Endothelial cell of umbilical vein (primary cell): ENCODE measurements at regions not wholly inside any gene's neighbourhood (a gene's known extent, or its start where the extent isn't known, plus 50 kb on each side); places are given as distances from the start of the nearest gene placed in this dataset.

Source experiments
- BruUV-seq: library from RNA; stranded (reverse); fragments of 400-500 nt; replicated peaks from 2 replicates; lab custom pipeline; 2021; lab: Mats Ljungman, UMichigan
- CTCF ChIA-PET: fragments of 300-600, 350-600 bp; sonication (Branson Sonifier 250); formaldehyde crosslinking; loops from one replicate; lab custom pipeline; 2021; ENCODE audit warnings: antibody characterized with exemption, inconsistent platforms; lab: Charles Lee
- POLR2A ChIA-PET: fragments of 300-600, 350-600 bp; sonication (Branson Sonifier 250); formaldehyde crosslinking; loops from one replicate; lab custom pipeline; 2021; ENCODE audit warnings: antibody characterized with exemption, inconsistent platforms; lab: Charles Lee
- DNase-seq: peaks from one replicate; pipeline ENCODE4 v3.0.0-alpha.2; 2011; ENCODE audit warnings: low read depth, low spot score
- FAIRE-seq: peaks from 2 replicates; lab custom pipeline; 2011; peaks lifted over from hg19 to GRCh38; lab: Jason Lieb, UNC
- H2AFZ ChIP-seq: 2 replicates; pipeline ENCODE4 v1.6.0; 2012; ENCODE audit warnings: low read depth, low read length, control low read depth, inconsistent platforms
- H3K27ac ChIP-seq: 2 replicates; pipeline ENCODE4 v1.5.1; 2011; ENCODE audit warnings: low read depth, mild to moderate bottlenecking, control low read depth, low read length, moderate library complexity; ENCODE audit not compliant: insufficient read depth
- H3K27me3 ChIP-seq, 2 experiments: 2 replicates each; pipeline versions ENCODE4 v1.6.0 to v1.6.1; 2011; ENCODE audit warnings: low read length in 2 of 2, mixed read lengths in 1 of 2; ENCODE audit not compliant: control insufficient read depth in 2 of 2, insufficient read depth in 2 of 2
- H3K36me3 ChIP-seq, 2 experiments: 2 replicates in 1 of 2; 3 replicates in 1 of 2; pipeline ENCODE4 v1.5.1; 2011; ENCODE audit warnings: low read length in 2 of 2, mild to moderate bottlenecking in 1 of 2, moderate library complexity in 1 of 2; ENCODE audit not compliant: control insufficient read depth in 2 of 2, insufficient read depth in 2 of 2; ENCODE audit errors: extremely low read depth in 1 of 2
- H3K4me1 ChIP-seq: 3 replicates; pipeline ENCODE4 v1.5.1; 2011; ENCODE audit warnings: mild to moderate bottlenecking, low read length; ENCODE audit not compliant: control insufficient read depth, insufficient read depth; ENCODE audit errors: extremely low read depth
- H3K4me2 ChIP-seq: 2 replicates; pipeline ENCODE4 v1.6.1; 2011; ENCODE audit warnings: low read length, control low read depth, mixed read lengths; ENCODE audit not compliant: insufficient read depth
- H3K4me3 ChIP-seq, 3 experiments: fragments of 200-600 bp in 1 of 3; sonication (generic), shearing (Covaris generic) in 1 of 3; replicated peaks in 1 of 3; 2 replicates each; pipeline ENCODE4 v1.5.1; 2011 to 2016; ENCODE audit warnings: control low read depth in 3 of 3, low read length in 3 of 3, mild to moderate bottlenecking in 2 of 3, inconsistent platforms in 1 of 3, low read depth in 1 of 3, moderate library complexity in 1 of 3; ENCODE audit not compliant: insufficient read depth in 1 of 3
- H3K79me2 ChIP-seq: 2 replicates; pipeline ENCODE4 v1.6.0; 2012; ENCODE audit warnings: low read length, inconsistent platforms; ENCODE audit not compliant: control insufficient read depth, insufficient read depth
- H3K9ac ChIP-seq: replicated peaks from 2 replicates; pipeline ENCODE3; 2011; ENCODE audit warnings: low read length, control low read depth; ENCODE audit not compliant: insufficient read depth; ENCODE audit errors: extremely low read depth
- H3K9me1 ChIP-seq: replicated peaks from 3 replicates; pipeline ENCODE4 v1.6.0; 2011; ENCODE audit warnings: mild to moderate bottlenecking, low read length; ENCODE audit not compliant: control insufficient read depth, insufficient read depth; ENCODE audit errors: extremely low read depth
- H3K9me3 ChIP-seq: replicated peaks from 2 replicates; pipeline ENCODE4 v1.5.1; 2012; ENCODE audit warnings: low read length, inconsistent platforms; ENCODE audit not compliant: control insufficient read depth, insufficient read depth
- H4K20me1 ChIP-seq: replicated peaks from 2 replicates; pipeline ENCODE3; 2011; ENCODE audit warnings: mild to moderate bottlenecking, low read length; ENCODE audit not compliant: control insufficient read depth, insufficient read depth; ENCODE audit errors: extremely low read depth
- EZH2 ChIP-seq: IDR thresholded peaks from 2 replicates; pipeline ENCODE4 v1.6.1; 2012; ENCODE audit warnings: borderline replicate concordance, low read depth, mild to moderate bottlenecking, moderate library complexity, low read length, inconsistent platforms; ENCODE audit not compliant: severe bottlenecking
- FOS ChIP-seq: IDR thresholded peaks from 2 replicates; pipeline ENCODE4 v1.6.1; 2011; ENCODE audit warnings: mild to moderate bottlenecking, low read length, moderate library complexity, borderline replicate concordance; ENCODE audit not compliant: insufficient read depth
- JUN ChIP-seq: IDR thresholded peaks from 2 replicates; pipeline ENCODE4 v1.6.1; 2011; ENCODE audit warnings: borderline replicate concordance, low read depth; ENCODE audit not compliant: insufficient read length, insufficient read depth
- MYC ChIP-seq: IDR thresholded peaks from one replicate; pipeline ENCODE4 v1.6.1; 2011; ENCODE audit warnings: mild to moderate bottlenecking, low read depth, low read length
- POLR2A ChIP-seq: IDR thresholded peaks from 2 replicates; pipeline ENCODE4 v1.6.1; 2012; ENCODE audit warnings: low read depth, mild to moderate bottlenecking, control low read depth, low read length
- POLR2AphosphoS5 ChIP-seq: IDR thresholded peaks from 2 replicates; pipeline ENCODE4 v1.6.1; 2012; ENCODE audit warnings: low read depth, mild to moderate bottlenecking, control low read depth, low read length, moderate library complexity; ENCODE audit not compliant: insufficient read depth
- dilution Hi-C: fragments of 300-500 bp; cut with MboI; formaldehyde crosslinking; loops from one replicate; pipeline ENCODE4 v1.15.0; 2019; ENCODE audit warnings: low sequenced_read_pairs; ENCODE audit not compliant: extremely low pct_ligation_motif_present
- intact Hi-C: fragments of 100-400 bp; cut with micrococcal nuclease; formaldehyde crosslinking; loops from one replicate; pipeline ENCODE4 v1.10.0; 2022
- TF ChIP-seq, protein P1 (sequence below), 2 donors: IDR thresholded peaks; 1 replicate in 1 of 2; 2 replicates in 1 of 2; pipeline ENCODE4 v1.5.1; 2011; ENCODE audit warnings: low read length in 2 of 2, mild to moderate bottlenecking in 2 of 2, moderate library complexity in 2 of 2, control low read depth in 1 of 2, inconsistent platforms in 1 of 2, low read depth in 1 of 2; ENCODE audit not compliant: insufficient read depth in 1 of 2; ENCODE audit errors: extremely low read depth in 1 of 2
- TF ChIP-seq, protein P2 (sequence below): IDR thresholded peaks from 2 replicates; pipeline ENCODE4 v1.6.1; 2011; ENCODE audit not compliant: insufficient read depth, insufficient read length

DNA sequence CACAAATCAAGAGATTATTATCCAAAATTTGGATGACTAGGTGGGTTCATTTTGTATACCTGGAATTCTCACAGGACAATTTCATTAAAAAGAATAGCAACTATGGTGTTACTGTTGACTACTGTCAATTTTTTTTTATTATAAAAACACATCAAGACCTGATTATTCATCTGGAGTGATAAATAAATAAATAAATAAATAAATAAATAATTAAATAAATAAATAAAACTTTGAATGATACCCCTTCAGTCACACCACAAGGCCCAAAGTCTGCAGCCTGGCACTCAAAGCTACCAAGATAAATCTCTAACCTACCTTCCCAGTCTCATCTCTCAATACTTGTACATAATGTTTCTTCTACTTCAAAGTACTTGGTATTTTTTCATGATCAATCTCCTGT lies 294.0 kb upstream of the KLHL29 start:
- no peak for TF ChIP-seq POLR2A
- no peak for TF ChIP-seq MYC
- no peak for TF ChIP-seq EZH2
- TF ChIP-seq FOS, result no peak
- TF ChIP-seq, protein P1, sequence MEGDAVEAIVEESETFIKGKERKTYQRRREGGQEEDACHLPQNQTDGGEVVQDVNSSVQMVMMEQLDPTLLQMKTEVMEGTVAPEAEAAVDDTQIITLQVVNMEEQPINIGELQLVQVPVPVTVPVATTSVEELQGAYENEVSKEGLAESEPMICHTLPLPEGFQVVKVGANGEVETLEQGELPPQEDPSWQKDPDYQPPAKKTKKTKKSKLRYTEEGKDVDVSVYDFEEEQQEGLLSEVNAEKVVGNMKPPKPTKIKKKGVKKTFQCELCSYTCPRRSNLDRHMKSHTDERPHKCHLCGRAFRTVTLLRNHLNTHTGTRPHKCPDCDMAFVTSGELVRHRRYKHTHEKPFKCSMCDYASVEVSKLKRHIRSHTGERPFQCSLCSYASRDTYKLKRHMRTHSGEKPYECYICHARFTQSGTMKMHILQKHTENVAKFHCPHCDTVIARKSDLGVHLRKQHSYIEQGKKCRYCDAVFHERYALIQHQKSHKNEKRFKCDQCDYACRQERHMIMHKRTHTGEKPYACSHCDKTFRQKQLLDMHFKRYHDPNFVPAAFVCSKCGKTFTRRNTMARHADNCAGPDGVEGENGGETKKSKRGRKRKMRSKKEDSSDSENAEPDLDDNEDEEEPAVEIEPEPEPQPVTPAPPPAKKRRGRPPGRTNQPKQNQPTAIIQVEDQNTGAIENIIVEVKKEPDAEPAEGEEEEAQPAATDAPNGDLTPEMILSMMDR (IDR thresholded peaks at IDR 0.05; ENCODE audit: extremely low read depth in 1 of 2, insufficient read depth in 1 of 2, low read depth in 1 of 2, low read length in 2 of 2), result no peak
- TF ChIP-seq POLR2AphosphoS5, result no peak
- TF ChIP-seq, protein P2, sequence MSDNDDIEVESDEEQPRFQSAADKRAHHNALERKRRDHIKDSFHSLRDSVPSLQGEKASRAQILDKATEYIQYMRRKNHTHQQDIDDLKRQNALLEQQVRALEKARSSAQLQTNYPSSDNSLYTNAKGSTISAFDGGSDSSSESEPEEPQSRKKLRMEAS, result no peak
- TF ChIP-seq JUN, result no peak
- Histone ChIP-seq H2AFZ (no peak overlapping the region), H3K27me3 (no peaks in the 10 kb centered on the region), H3K4me2 (no peak overlapping the region), H3K9me3 (peaks cover 2% of the 10 kb centered on the region), H3K9me1 (no peaks in the 10 kb centered on the region), H3K4me1 (no peaks in the 10 kb centered on the region), H3K36me3 (no peaks in the 10 kb centered on the region), H3K4me3 (no peak overlapping the region), H3K79me2 (no peaks in the 10 kb centered on the region), H4K20me1 (no peaks in the 10 kb centered on the region), H3K27ac (no peak overlapping the region), H3K9ac (no peak overlapping the region)
- POLR2A ChIA-PET, result no interaction called here
- DNase-seq (no peak), FAIRE-seq (no peak)
- BruUV-seq, result no TSS peak
- dilution Hi-C loops, result no loop called here
- intact Hi-C loops, result no loop called here
- CTCF ChIA-PET, result no interaction called here
